SK-N-SH treated with all-trans-retinoic acid at 6 μM for 48 hours (cell line): ENCODE measurements at regions not wholly inside any gene's neighbourhood (a gene's known extent, or its start where the extent isn't known, plus 50 kb on each side); places are given as distances from the start of the nearest gene placed in this dataset.

Source experiments
- ARNTL ChIP-seq: fragments of 450-650 bp; formaldehyde crosslinking; IDR thresholded peaks from 2 replicates; pipeline ENCODE4 v1.5.0; 2020; ENCODE audit warnings: low read depth, mild to moderate bottlenecking, moderate library complexity, borderline replicate concordance
- BACH2 ChIP-seq: fragments of 250-450 bp; sonication (Bioruptor Pico); IDR thresholded peaks from 2 replicates; pipeline ENCODE4 v1.9.0; 2021; ENCODE audit warnings: mild to moderate bottlenecking, borderline replicate concordance
- CSDC2 ChIP-seq: fragments of 250-450 bp; sonication (Bioruptor Pico); IDR thresholded peaks from 2 replicates; pipeline ENCODE4 v1.5.0; 2020; ENCODE audit warnings: mild to moderate bottlenecking, moderate library complexity
- ESRRG ChIP-seq: fragments of 250-450 bp; sonication (Bioruptor Pico); IDR thresholded peaks from 2 replicates; pipeline ENCODE4 v1.6.1; 2021; ENCODE audit warnings: mild to moderate bottlenecking
- OSR1 ChIP-seq: fragments of 250-450 bp; sonication (Bioruptor Pico); IDR thresholded peaks from 2 replicates; pipeline ENCODE4 v1.8.0; 2022; ENCODE audit warnings: moderate library complexity, mild to moderate bottlenecking, inconsistent platforms
- RARB ChIP-seq: fragments of 250-450 bp; sonication (Bioruptor Pico); IDR thresholded peaks from 2 replicates; pipeline ENCODE4 v1.8.0; 2021; ENCODE audit warnings: mild to moderate bottlenecking, moderate library complexity
- ZC3H10 ChIP-seq: fragments of 250-450 bp; sonication (Bioruptor Pico); IDR thresholded peaks from 2 replicates; pipeline ENCODE4 v1.5.1; 2021; ENCODE audit warnings: mild to moderate bottlenecking, moderate library complexity
- TF ChIP-seq, protein P1 (sequence below): fragments of 250-450 bp; sonication (Bioruptor Pico); IDR thresholded peaks from 2 replicates; pipeline ENCODE4 v1.5.1; 2021; ENCODE audit warnings: mild to moderate bottlenecking, moderate library complexity
- TF ChIP-seq, protein P2 (sequence below): fragments of 250-450 bp; sonication (Bioruptor Pico); IDR thresholded peaks from 2 replicates; pipeline ENCODE4 v1.5.1; 2020; ENCODE audit warnings: low read depth, mild to moderate bottlenecking, moderate library complexity
- TF ChIP-seq, protein P3 (sequence below): fragments of 250-450 bp; sonication (Bioruptor Pico); IDR thresholded peaks from 2 replicates; pipeline ENCODE4 v1.5.0; 2020; ENCODE audit warnings: mild to moderate bottlenecking, moderate library complexity
- TF ChIP-seq, protein P4 (sequence below): fragments of 250-450 bp; sonication (Bioruptor Pico); IDR thresholded peaks from 2 replicates; pipeline ENCODE4 v1.8.0; 2020; ENCODE audit warnings: mild to moderate bottlenecking, moderate library complexity, borderline replicate concordance

DNA sequence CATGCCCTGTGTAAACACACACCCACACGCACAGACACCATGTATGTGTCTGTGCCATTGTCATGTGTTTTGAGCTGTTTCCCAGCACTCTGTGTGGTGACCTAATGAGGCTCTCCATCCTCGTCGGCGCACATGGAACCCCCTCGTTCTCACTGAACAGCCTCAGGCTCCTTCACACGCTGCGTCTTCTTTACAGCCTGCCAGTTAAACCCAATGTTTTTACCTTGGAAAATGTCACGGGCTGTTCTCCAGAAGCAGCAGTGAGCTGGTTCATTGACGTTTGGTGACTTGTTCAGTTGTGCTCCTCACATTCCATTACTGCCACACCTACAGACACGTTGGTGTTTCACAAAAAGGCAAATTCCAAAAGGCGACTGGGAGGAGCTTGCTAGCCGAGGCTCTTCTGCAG is 201.0 kb upstream of the FOXQ1 start:
- TF ChIP-seq, protein P1, sequence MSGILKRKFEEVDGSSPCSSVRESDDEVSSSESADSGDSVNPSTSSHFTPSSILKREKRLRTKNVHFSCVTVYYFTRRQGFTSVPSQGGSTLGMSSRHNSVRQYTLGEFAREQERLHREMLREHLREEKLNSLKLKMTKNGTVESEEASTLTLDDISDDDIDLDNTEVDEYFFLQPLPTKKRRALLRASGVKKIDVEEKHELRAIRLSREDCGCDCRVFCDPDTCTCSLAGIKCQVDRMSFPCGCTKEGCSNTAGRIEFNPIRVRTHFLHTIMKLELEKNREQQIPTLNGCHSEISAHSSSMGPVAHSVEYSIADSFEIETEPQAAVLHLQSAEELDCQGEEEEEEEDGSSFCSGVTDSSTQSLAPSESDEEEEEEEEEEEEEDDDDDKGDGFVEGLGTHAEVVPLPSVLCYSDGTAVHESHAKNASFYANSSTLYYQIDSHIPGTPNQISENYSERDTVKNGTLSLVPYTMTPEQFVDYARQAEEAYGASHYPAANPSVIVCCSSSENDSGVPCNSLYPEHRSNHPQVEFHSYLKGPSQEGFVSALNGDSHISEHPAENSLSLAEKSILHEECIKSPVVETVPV (CRISPR knock-in tag): no peak
- TF ChIP-seq BACH2 (no peak), ARNTL (CRISPR knock-in tag) (no peak), RARB (CRISPR knock-in tag) (no peak), ZC3H10 (CRISPR knock-in tag) (no peak), CSDC2 (CRISPR knock-in tag) (no peak), ESRRG (CRISPR knock-in tag) (no peak), OSR1 (no peak)
- TF ChIP-seq, protein P2, sequence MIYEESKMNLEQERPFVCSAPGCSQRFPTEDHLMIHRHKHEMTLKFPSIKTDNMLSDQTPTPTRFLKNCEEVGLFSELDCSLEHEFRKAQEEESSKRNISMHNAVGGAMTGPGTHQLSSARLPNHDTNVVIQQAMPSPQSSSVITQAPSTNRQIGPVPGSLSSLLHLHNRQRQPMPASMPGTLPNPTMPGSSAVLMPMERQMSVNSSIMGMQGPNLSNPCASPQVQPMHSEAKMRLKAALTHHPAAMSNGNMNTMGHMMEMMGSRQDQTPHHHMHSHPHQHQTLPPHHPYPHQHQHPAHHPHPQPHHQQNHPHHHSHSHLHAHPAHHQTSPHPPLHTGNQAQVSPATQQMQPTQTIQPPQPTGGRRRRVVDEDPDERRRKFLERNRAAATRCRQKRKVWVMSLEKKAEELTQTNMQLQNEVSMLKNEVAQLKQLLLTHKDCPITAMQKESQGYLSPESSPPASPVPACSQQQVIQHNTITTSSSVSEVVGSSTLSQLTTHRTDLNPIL (CRISPR knock-in tag): no peak
- TF ChIP-seq, protein P3, sequence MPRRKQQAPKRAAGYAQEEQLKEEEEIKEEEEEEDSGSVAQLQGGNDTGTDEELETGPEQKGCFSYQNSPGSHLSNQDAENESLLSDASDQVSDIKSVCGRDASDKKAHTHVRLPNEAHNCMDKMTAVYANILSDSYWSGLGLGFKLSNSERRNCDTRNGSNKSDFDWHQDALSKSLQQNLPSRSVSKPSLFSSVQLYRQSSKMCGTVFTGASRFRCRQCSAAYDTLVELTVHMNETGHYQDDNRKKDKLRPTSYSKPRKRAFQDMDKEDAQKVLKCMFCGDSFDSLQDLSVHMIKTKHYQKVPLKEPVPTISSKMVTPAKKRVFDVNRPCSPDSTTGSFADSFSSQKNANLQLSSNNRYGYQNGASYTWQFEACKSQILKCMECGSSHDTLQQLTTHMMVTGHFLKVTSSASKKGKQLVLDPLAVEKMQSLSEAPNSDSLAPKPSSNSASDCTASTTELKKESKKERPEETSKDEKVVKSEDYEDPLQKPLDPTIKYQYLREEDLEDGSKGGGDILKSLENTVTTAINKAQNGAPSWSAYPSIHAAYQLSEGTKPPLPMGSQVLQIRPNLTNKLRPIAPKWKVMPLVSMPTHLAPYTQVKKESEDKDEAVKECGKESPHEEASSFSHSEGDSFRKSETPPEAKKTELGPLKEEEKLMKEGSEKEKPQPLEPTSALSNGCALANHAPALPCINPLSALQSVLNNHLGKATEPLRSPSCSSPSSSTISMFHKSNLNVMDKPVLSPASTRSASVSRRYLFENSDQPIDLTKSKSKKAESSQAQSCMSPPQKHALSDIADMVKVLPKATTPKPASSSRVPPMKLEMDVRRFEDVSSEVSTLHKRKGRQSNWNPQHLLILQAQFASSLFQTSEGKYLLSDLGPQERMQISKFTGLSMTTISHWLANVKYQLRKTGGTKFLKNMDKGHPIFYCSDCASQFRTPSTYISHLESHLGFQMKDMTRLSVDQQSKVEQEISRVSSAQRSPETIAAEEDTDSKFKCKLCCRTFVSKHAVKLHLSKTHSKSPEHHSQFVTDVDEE: no peak
- TF ChIP-seq, protein P4, sequence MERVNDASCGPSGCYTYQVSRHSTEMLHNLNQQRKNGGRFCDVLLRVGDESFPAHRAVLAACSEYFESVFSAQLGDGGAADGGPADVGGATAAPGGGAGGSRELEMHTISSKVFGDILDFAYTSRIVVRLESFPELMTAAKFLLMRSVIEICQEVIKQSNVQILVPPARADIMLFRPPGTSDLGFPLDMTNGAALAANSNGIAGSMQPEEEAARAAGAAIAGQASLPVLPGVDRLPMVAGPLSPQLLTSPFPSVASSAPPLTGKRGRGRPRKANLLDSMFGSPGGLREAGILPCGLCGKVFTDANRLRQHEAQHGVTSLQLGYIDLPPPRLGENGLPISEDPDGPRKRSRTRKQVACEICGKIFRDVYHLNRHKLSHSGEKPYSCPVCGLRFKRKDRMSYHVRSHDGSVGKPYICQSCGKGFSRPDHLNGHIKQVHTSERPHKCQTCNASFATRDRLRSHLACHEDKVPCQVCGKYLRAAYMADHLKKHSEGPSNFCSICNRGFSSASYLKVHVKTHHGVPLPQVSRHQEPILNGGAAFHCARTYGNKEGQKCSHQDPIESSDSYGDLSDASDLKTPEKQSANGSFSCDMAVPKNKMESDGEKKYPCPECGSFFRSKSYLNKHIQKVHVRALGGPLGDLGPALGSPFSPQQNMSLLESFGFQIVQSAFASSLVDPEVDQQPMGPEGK (CRISPR knock-in tag): no peak
